CD4-positive, alpha-beta T cell treated with Interleukin-12 subunit alpha and Interleukin-12 subunit beta, for 1 hour (primary cell): ENCODE measurements at regions not wholly inside any gene's neighbourhood (a gene's known extent, or its start where the extent isn't known, plus 50 kb on each side); places are given as distances from the start of the nearest gene placed in this dataset.

Experiments
- DNase-seq: peaks from one replicate; pipeline ENCODE4 v3.0.0-alpha.2; 2020

DNA sequence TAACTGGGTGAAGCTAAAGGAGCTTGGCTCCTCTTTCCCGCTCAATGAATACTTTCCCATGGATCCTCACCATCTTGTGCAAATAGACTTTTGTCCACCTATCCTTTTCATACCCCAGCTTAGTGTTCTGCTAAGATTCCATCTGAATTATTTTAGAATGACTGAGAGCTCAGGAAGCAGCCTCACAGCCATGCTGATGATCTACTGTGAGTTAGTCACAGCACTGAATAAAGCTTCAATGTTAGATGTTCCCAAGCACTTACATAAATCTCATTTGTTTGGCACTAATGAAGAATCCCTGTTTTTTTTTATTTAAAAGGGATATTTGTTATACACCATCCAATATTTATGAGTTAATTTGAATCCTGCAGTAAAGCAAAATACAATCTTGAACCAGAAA, 317.6 kb upstream of the TRPC7 start:
- no peak for DNase-seq

DNA sequence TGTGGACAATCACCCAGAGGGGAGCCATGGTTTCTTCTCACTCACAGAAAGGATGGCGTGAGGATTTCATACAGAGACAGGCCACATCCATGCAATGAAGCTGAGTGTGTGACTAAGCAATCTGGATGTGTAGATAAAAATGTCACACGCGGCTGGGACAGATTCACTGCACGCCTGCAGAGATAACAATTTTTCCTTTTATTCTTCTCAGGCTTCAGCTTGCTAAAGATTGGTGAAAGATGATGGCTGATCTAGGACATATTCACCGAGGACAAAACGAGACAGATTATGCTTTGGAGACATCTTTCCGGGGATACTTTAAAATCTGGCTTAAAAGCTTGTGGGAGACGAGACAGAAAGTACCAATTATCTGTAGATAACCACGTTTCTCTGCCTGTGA, 313.9 kb upstream of the TRPC7 start:
- DNase-seq = no peak

GRCh38 chr5:136677217-136677616, 311.9 kb upstream of the TRPC7 start:
- no peak for DNase-seq

GRCh38 chr5:136676685-136677084, 311.3 kb upstream of the TRPC7 start:
- DNase-seq = no peak

- DNase-seq = no peak
Measured at GRCh38 chr5:136675769-136676168, 310.4 kb upstream of the TRPC7 start.

DNA sequence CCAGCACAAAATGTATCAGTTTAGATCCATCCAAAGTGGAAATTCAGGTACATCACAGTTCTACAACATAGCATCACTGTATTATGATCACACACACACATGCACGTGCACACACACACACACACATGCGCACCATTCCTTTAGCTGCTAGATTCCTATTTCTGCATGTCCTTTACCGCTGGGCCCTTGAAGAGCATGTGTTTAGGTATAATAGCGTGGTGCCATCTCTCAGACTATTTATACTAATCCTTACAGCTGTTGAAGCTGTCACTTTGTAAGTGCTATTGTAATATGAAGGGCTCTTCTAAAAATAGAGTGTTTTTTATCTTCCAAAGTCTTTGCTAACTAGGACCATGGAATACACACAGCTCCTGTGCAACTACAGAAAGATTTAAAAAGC, 308.8 kb upstream of the TRPC7 start:
- DNase-seq = no peak

DNA sequence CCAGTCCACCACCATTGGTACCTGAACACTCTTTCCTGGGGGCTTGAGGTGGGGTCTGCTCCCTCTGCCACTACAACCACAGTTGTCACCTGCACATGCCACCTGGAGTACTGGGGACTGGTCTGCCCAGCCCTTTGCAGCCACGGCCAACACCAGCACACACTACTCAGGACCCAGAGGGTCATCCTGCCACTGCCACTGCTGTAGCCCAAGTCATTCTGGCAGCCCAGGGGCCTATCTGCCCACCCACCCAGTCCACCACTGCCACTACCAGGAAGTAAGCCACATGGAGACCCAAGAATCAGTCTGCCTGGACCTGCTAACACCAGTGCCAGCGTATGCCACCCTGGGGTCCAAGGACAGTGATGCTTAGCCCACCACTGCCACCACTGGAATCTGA, 302.4 kb upstream of the TRPC7 start:
- no peak for DNase-seq

GRCh38 chr5:136666970-136667620, 301.8 kb upstream of the TRPC7 start:
- DNase-seq = no peak

- no peak for DNase-seq
Measured at GRCh38 chr5:136665331-136665730, 300.0 kb upstream of the TRPC7 start.

DNA sequence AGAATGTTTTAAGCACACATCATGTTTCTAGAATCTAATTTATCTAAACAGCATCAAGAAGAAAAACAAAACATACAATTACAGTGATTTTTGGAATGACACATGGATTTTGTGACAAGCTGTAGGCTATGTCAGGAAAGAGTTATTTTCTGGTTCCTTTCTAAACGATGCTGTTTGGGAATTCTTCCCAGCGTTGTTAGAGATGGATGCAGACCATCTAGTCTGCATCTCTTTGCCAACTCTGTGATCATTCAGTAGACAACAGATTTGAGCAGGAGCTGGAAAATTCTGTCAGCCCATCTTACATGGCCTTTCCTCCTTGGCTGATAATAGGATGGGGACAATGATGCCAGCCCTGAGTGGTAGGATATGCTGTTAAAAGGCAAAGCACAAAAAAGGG, 295.7 kb upstream of the TRPC7 start:
- DNase-seq = no peak

GRCh38 chr5:136656811-136657210, 291.5 kb upstream of the TRPC7 start:
- DNase-seq = no peak

GRCh38 chr5:136655468-136655867, 290.1 kb upstream of the TRPC7 start:
- no peak for DNase-seq

DNA sequence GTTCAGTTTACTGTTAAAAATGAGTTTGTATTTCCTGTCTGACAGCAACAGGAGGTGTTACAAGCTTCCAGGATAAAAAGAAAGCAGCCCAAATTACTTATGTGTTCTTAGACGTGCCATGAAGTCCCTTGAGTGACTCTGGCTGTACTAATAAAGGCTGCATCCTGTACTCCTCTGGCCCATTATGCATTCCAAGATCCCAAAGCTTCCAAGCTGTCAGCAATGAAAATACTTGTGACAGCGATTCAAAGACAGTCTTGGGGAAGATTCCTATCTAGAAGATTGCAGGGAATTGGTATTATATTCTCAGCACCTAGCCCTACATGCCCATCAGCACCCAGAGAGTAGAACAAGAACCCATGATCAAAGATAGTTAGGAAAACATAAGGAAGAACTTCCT, 281.6 kb upstream of the TRPC7 start:
- DNase-seq = no peak

GRCh38 chr5:136642976-136643375, 277.6 kb upstream of the TRPC7 start:
- no peak for DNase-seq

- no peak for DNase-seq
Measured at GRCh38 chr5:136639616-136640015, 274.3 kb upstream of the TRPC7 start.

- DNase-seq = no peak
Measured at GRCh38 chr5:136638084-136638483, 272.7 kb upstream of the TRPC7 start.

- DNase-seq = no peak
Measured at GRCh38 chr5:136636001-136636400, 270.7 kb upstream of the TRPC7 start.

DNA sequence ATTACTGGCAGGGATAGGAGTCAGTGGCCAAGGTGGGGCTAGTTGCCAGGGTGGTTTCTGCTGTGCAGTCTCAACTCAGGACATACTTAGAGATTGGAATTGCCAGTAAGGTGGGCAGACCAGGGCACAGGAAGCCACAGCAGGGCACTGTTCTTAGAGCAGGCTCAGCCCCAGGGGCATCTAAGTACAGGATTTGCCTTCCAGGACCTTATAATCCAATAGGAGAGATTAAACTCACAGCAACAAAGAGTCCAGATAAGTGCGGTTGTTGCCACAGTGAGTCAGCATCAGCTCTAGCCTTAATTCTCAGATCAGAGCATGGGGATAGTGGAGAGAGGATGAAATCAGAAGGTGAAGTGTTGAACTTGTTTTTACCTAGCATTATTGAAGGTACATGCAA, 265.8 kb upstream of the TRPC7 start:
- DNase-seq = no peak

DNA sequence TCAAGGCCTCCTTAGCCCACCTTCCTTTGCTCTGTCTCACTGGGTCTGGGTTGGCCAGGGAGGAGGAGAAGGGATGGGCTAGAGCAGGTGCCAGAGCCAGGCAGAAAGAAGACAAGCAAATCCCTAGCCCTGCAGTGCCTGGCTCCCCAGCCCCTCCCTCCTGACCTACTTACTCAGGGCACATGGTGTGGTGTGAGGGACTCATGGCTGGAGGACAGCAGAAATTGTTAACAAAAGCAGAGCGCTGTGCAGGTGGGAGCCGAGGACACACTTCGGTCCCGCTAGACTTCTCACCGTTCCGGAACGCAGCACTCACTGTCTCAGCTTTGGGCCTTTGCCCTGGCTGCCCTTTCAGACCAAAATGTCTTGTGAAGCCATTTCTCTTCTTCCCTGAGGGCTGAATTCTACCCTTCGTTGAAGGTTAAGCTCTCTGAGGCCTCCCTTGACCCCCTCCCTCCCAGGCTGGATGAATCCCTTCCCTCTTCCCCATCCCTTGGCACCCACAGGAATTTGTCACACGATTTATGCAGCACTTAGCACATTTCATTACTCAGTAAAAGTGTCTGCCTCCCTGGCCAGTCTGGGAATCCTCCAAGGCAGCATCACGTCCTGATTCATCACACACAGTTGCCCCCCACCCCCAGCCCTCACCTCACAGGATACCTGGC, 263.9 kb upstream of the TRPC7 start:
- DNase-seq = no peak

- DNase-seq = no peak
Measured at GRCh38 chr5:136626531-136626930, 261.2 kb upstream of the TRPC7 start.

DNA sequence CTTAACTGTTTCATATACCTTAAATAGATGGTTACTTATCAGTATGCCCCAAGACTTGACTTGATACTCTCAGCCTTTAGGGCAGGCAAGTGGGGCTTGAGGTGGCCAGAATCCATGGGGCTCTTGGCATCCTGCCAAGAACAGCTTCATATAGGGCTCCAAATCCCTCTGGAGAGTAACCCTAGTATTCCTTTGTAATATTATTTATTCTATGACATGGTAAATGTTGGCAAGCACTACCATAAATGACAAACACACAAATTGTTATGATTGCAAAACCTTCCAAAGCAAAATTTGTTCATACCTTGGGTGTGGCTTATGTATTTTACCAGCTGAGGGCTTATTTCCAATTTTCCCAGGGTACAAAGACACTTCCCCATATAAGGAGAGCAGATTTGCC, 257.4 kb upstream of the TRPC7 start:
- no peak for DNase-seq

- no peak for DNase-seq
Measured at GRCh38 chr5:136621743-136622142, 256.4 kb upstream of the TRPC7 start.

DNA sequence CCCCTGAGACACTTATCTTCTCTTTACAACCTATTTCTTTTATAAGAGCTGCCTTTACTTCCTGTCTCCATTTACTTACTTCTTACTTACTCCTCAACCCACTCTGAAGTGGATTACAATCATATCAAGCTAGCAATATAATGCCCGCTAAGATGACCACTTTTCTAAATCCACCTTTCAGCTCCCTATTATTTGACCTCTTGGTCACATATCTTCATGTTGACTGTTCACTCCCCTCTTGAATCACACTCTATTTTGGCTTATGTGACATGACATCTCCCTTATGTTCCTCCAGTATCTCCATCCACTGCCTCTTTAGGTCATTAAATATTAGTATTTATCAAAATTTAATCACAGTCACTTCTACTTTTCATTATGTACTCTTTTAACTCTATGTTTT, 255.3 kb upstream of the TRPC7 start:
- DNase-seq = no peak

DNA sequence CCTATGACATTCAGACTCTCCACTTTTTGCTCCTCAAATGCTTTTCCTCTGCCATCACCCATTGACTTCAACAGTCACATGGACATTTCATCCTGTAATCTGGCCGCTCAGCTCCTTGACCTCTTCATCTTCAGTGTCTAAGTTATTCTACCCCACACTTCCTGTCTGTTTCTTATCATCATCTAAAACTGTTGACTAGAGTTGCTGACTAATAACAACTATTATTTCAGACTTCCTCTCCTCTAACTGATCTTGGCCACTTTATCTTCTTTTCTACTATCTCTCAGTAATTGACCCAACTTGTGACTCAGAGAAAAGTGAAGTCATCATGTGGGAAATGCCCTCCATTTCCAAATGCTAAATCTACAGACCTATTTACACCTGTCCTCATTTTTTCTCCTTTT, 254.7 kb upstream of the TRPC7 start:
- no peak for DNase-seq

- no peak for DNase-seq
Measured at GRCh38 chr5:136619556-136619955, 254.2 kb upstream of the TRPC7 start.
